ENCODE measurements at regions not wholly inside any gene's neighbourhood (a gene's known extent, or its start where the extent isn't known, plus 50 kb on each side); places are given as distances from the start of the nearest gene placed in this dataset.

- no peak for TF ChIP-seq CTCF (conservative IDR thresholded peaks at IDR 0.05 in 1 of 2, IDR thresholded peaks at IDR 0.05 in 1 of 2; ENCODE audit: extremely low read depth in 1 of 2, insufficient read depth in 1 of 2, low read depth in 1 of 2, low read length in 2 of 2)
- TF ChIP-seq EZH2 (IDR thresholded peaks at IDR 0.05; ENCODE audit: borderline replicate concordance, low read length), result no peak
Observed at GRCh38 chr9:80028501-80028900, 456.7 kb downstream of the TLE4 start.

All from mammary epithelial cell (primary cell).